A549 (cell line): ENCODE measurements at regions not wholly inside any gene's neighbourhood (a gene's known extent, or its start where the extent isn't known, plus 50 kb on each side); places are given as distances from the start of the nearest gene placed in this dataset.

ENCODE experiments used
- ATAC-seq, 2 experiments: fragments of 200-7000 bp in 1 of 2; fragments of >200 bp in 1 of 2; cut with Nextera tagmentation in 1 of 2; cut with Tn5 transposase in 1 of 2; 3 replicates each; pipeline versions ENCODE4 v1.8.0 to v1.9.1; 2018 to 2020; ENCODE audit warnings: mild to moderate bottlenecking in 1 of 2, moderate library complexity in 1 of 2
- CTCF ChIA-PET: fragments of 300-600 bp; sonication (Branson Sonifier 250); formaldehyde crosslinking; extraction: SDS; loops from one replicate; lab custom pipeline; 2021; ENCODE audit warnings: antibody characterized with exemption, inconsistent platforms; lab: Yijun Ruan, JAX
- POLR2A ChIA-PET: fragments of 350-600 bp; formaldehyde crosslinking; extraction: SDS; loops from one replicate; lab custom pipeline; 2021; ENCODE audit warnings: antibody characterized with exemption, inconsistent platforms; lab: Yijun Ruan, JAX
- DNase-seq, 2 experiments: peaks; one replicate each; pipeline versions ENCODE4 v3.0.0 to v3.0.0-alpha.2; 2011 to 2016; ENCODE audit warnings: low read depth in 1 of 2, low spot score in 1 of 2
- FAIRE-seq: peaks from 2 replicates; lab custom pipeline; 2011; peaks lifted over from hg19 to GRCh38; lab: Jason Lieb, UNC
- H3K27ac ChIP-seq, 2 experiments: fragments of >200 bp; sonication (Bioruptor Twin); formaldehyde crosslinking; 3 replicates each; pipeline ENCODE4 v1.5.1; 2016 to 2017
- H3K4me1 ChIP-seq: fragments of >200 bp; sonication (Bioruptor Twin); formaldehyde crosslinking; 3 replicates; pipeline ENCODE4 v1.6.1; 2016
- H3K4me2 ChIP-seq: fragments of >200 bp; sonication (Bioruptor Twin); formaldehyde crosslinking; 3 replicates; pipeline ENCODE4 v1.6.1; 2016
- H3K4me3 ChIP-seq: fragments of >200 bp; sonication (Bioruptor Twin); formaldehyde crosslinking; 3 replicates; pipeline ENCODE4 v1.5.1; 2016
- H3K9me3 ChIP-seq: fragments of >200 bp; sonication (Bioruptor Twin); formaldehyde crosslinking; 3 replicates; pipeline ENCODE4 v1.6.1; 2016
- BHLHE40 ChIP-seq: IDR thresholded peaks from 2 replicates; pipeline ENCODE4 v1.6.1; 2012; ENCODE audit warnings: low read depth, low read length, inconsistent platforms
- CBX2 ChIP-seq: fragments of 200-600 bp; sonication (generic); IDR thresholded peaks from 2 replicates; pipeline ENCODE4 v1.6.1; 2016; ENCODE audit warnings: low read depth, mild to moderate bottlenecking, borderline replicate concordance
- CBX8 ChIP-seq: fragments of 200-600 bp; sonication (generic); IDR thresholded peaks from 2 replicates; pipeline ENCODE4 v1.6.1; 2016
- CHD2 ChIP-seq: fragments of 150-350 bp; IDR thresholded peaks from 2 replicates; pipeline ENCODE4 v1.6.1; 2014; ENCODE audit warnings: low read length; ENCODE audit not compliant: partially characterized antibody
- EHF ChIP-seq: fragments of 250-450 bp; sonication (Bioruptor Pico); IDR thresholded peaks from 2 replicates; pipeline ENCODE4 v1.5.0; 2020; ENCODE audit warnings: mild to moderate bottlenecking
- EHMT2 ChIP-seq: fragments of 200-600 bp; sonication (generic); IDR thresholded peaks from 2 replicates; pipeline ENCODE4 v1.6.1; 2016; ENCODE audit warnings: antibody characterized with exemption, low read depth, mild to moderate bottlenecking, moderate library complexity
- ELK1 ChIP-seq: fragments of 150-350 bp; IDR thresholded peaks from 2 replicates; pipeline ENCODE4 v1.6.1; 2014; ENCODE audit warnings: low read depth, mild to moderate bottlenecking, low read length
- EP300 ChIP-seq, 2 experiments: fragments of >200 bp; sonication (Bioruptor Twin); formaldehyde crosslinking; IDR thresholded peaks; 2 replicates in 1 of 2; 3 replicates in 1 of 2; pipeline ENCODE4 v1.6.1; 2016 to 2017
- FOXS1 ChIP-seq: fragments of 250-450 bp; sonication (Bioruptor Pico); IDR thresholded peaks from 2 replicates; pipeline ENCODE4 v1.5.0; 2020; ENCODE audit warnings: mild to moderate bottlenecking, moderate library complexity
- HEYL ChIP-seq: fragments of 250-450 bp; sonication (Bioruptor Pico); IDR thresholded peaks from 2 replicates; pipeline ENCODE4 v1.8.0; 2021; ENCODE audit warnings: mild to moderate bottlenecking, moderate library complexity
- HMGXB4 ChIP-seq: fragments of 250-450 bp; sonication (Bioruptor Pico); IDR thresholded peaks from 2 replicates; pipeline ENCODE4 v1.5.0; 2021; ENCODE audit warnings: mild to moderate bottlenecking, moderate library complexity, borderline replicate concordance
- JUN ChIP-seq, 2 experiments: fragments of >200 bp; sonication (Bioruptor Twin); formaldehyde crosslinking; IDR thresholded peaks; 2 replicates in 1 of 2; 3 replicates in 1 of 2; pipeline ENCODE4 v1.6.1; 2016 to 2017
- MAFK ChIP-seq: fragments of 450-650 bp; IDR thresholded peaks from 2 replicates; pipeline ENCODE4 v1.6.1; 2014; ENCODE audit not compliant: partially characterized antibody
- MYC ChIP-seq: IDR thresholded peaks from 2 replicates; pipeline ENCODE4 v1.6.1; 2012; ENCODE audit warnings: mild to moderate bottlenecking, inconsistent platforms, low read length, improper control_type of control experiment, borderline replicate concordance
- NFE2L2 ChIP-seq: fragments of 150-350 bp; conservative IDR thresholded peaks from 2 replicates; pipeline ENCODE4 v1.6.1; 2014; ENCODE audit warnings: low read length
- PBX3 ChIP-seq: IDR thresholded peaks from 2 replicates; pipeline ENCODE4 v1.6.1; 2012
- PHF8 ChIP-seq: fragments of 200-600 bp; sonication (generic); IDR thresholded peaks from 2 replicates; pipeline ENCODE4 v1.6.1; 2016; ENCODE audit warnings: low read depth, mild to moderate bottlenecking, antibody characterized with exemption, moderate library complexity, borderline replicate concordance
- RAD21 ChIP-seq, 2 experiments: fragments of >200 bp in 1 of 2; sonication (Bioruptor Twin) in 1 of 2; formaldehyde crosslinking in 1 of 2; IDR thresholded peaks in 1 of 2; conservative IDR thresholded peaks in 1 of 2; 2 replicates in 1 of 2; 3 replicates in 1 of 2; pipeline ENCODE4 v1.6.1; 2012 to 2018; ENCODE audit warnings: inconsistent platforms in 1 of 2
- RCOR1 ChIP-seq: fragments of 150-350 bp; IDR thresholded peaks from 2 replicates; pipeline ENCODE4 v1.6.1; 2014; ENCODE audit warnings: antibody characterized with exemption, low read length, low read depth
- RFX5 ChIP-seq: fragments of 450-650 bp; IDR thresholded peaks from 2 replicates; pipeline ENCODE4 v1.7.1; 2014; ENCODE audit warnings: antibody characterized with exemption, mild to moderate bottlenecking, moderate library complexity
- RNF2 ChIP-seq: fragments of 200-600 bp; sonication (generic); IDR thresholded peaks from 2 replicates; pipeline ENCODE4 v1.6.1; 2016; ENCODE audit warnings: low read depth, mild to moderate bottlenecking, antibody characterized with exemption, moderate library complexity, borderline replicate concordance
- ZNF302 ChIP-seq: fragments of 250-450 bp; sonication (Bioruptor Pico); IDR thresholded peaks from 2 replicates; pipeline ENCODE4 v1.9.0; 2021; ENCODE audit warnings: inconsistent platforms, mild to moderate bottlenecking, moderate library complexity
- ZSCAN20 ChIP-seq: fragments of 250-450 bp; sonication (Bioruptor Pico); IDR thresholded peaks from 2 replicates; pipeline ENCODE4 v1.8.0; 2022; ENCODE audit warnings: mild to moderate bottlenecking, moderate library complexity
- WGBS: methylation state at CpG from one replicate; pipeline ENCODE4 v1.1.6; 2017; ENCODE audit errors: missing lambda C conversion rate; 5-methylcytosine and 5-hydroxymethylcytosine counted together

GRCh38 chr9:30410273-30410672 is 1974.2 kb upstream of the ACO1 start:
- Histone ChIP-seq H3K4me3 (no peak overlapping the region), H3K4me2 (no peak overlapping the region), H3K27ac (no peak overlapping the region), H3K4me1 (no peaks in the 10 kb centered on the region), H3K9me3 (0 out of 3 replicates have a peak, but pooled peaks cover 3% of the 10 kb centered on the region)
- DNase-seq: no peak
- ChIA-PET CTCF (no interaction called here), POLR2A (no interaction called here)
- no peak for ATAC-seq
- WGBS: 5% methylated on average over 3 of the region's 3 CpGs
- TF ChIP-seq MYC (no peak), HEYL (CRISPR knock-in tag) (no peak), RAD21 (conservative IDR thresholded peaks at IDR 0.05 in 1 of 2, IDR thresholded peaks at IDR 0.05 in 1 of 2) (no peak), NFE2L2 (no peak), PBX3 (no peak), ZNF302 (CRISPR knock-in tag) (no peak), RFX5 (no peak), RCOR1 (no peak), MAFK (no peak), FOXS1 (no peak), HMGXB4 (CRISPR knock-in tag) (no peak), BHLHE40 (no peak), ZSCAN20 (CRISPR knock-in tag) (no peak), CBX2 (no peak), CHD2 (no peak), RNF2 (no peak), ELK1 (no peak), EP300 (IDR thresholded peaks at IDR 0.05) (no peak), EHF (no peak), PHF8 (no peak)
- TF ChIP-seq, all 56 proteins: peak for 0
- no peak for FAIRE-seq

GRCh38 chr9:30411571-30411970 is 1972.9 kb upstream of the ACO1 start:
- TF ChIP-seq JUN (IDR thresholded peaks at IDR 0.05): no peak
- TF ChIP-seq CBX8: no peak
- no peak for TF ChIP-seq EHMT2
- FAIRE-seq (no peak), ATAC-seq (no peak), DNase-seq (peak in 1 of 2 experiments; percentile 6)
- H3K4me3 ChIP-seq: no peak overlapping the region
- H3K9me3 ChIP-seq: 0 out of 3 replicates have a peak, but pooled peaks cover 3% of the 10 kb centered on the region
- CTCF ChIA-PET: no interaction called here
- H3K4me2 ChIP-seq: no peak overlapping the region
- H3K27ac ChIP-seq: no peak overlapping the region
- WGBS: 0% methylated on average over 5 of the region's 5 CpGs
- POLR2A ChIA-PET: no interaction called here
- H3K4me1 ChIP-seq: no peaks in the 10 kb centered on the region
